Fibroblast of lung (primary cell): ENCODE measurements at regions not wholly inside any gene's neighbourhood (a gene's known extent, or its start where the extent isn't known, plus 50 kb on each side); places are given as distances from the start of the nearest gene placed in this dataset.
"Not testable (repeated sequence)": the region's sequence is repeated elsewhere in the genome, so short reads cannot be mapped to it uniquely, and the experiment has no call there.

Experiments used
- DNase-seq, 2 donors: peaks; one replicate each; pipeline versions ENCODE4 v3.0.0 to v3.0.0-alpha.2; 2010; ENCODE audit warnings: low read depth in 2 of 2
- H2AFZ ChIP-seq: 2 replicates; pipeline ENCODE4 v1.5.1; 2012; ENCODE audit warnings: low read length, control low read depth, inconsistent platforms
- H3K27ac ChIP-seq: 2 replicates; pipeline ENCODE4 v1.5.1; 2011; ENCODE audit warnings: low read length, control low read depth; ENCODE audit not compliant: insufficient read depth
- H3K27me3 ChIP-seq: 2 replicates; pipeline ENCODE4 v1.5.1; 2011; ENCODE audit warnings: mild to moderate bottlenecking, low read length; ENCODE audit not compliant: control insufficient read depth, insufficient read depth
- H3K36me3 ChIP-seq: 2 replicates; pipeline ENCODE4 v1.5.1; 2011; ENCODE audit warnings: low read length; ENCODE audit not compliant: control insufficient read depth, insufficient read depth
- H3K4me1 ChIP-seq: 2 replicates; pipeline ENCODE4 v1.5.1; 2011; ENCODE audit warnings: low read length; ENCODE audit not compliant: control insufficient read depth, insufficient read depth; ENCODE audit errors: extremely low read depth
- H3K4me2 ChIP-seq: 2 replicates; pipeline ENCODE4 v1.5.1; 2011; ENCODE audit warnings: low read length, control low read depth; ENCODE audit not compliant: insufficient read depth; ENCODE audit errors: extremely low read depth
- H3K4me3 ChIP-seq, 4 experiments: fragments of 200-600 bp in 1 of 4; sonication (generic) in 1 of 4; replicated peaks in 1 of 4; 2 replicates each; pipeline ENCODE4 v1.5.1; 2011 to 2016; ENCODE audit warnings: low read length in 4 of 4, low read depth in 3 of 4, mild to moderate bottlenecking in 3 of 4, control low read depth in 2 of 4, inconsistent platforms in 1 of 4, mixed read lengths in 1 of 4; ENCODE audit not compliant: insufficient read depth in 1 of 4; ENCODE audit errors: control extremely low read depth in 1 of 4
- H3K79me2 ChIP-seq: 2 replicates; pipeline ENCODE4 v1.5.1; 2012; ENCODE audit warnings: mild to moderate bottlenecking, low read length, inconsistent platforms; ENCODE audit not compliant: control insufficient read depth, insufficient read depth
- H3K9ac ChIP-seq: 2 replicates; pipeline ENCODE4 v1.5.1; 2011; ENCODE audit warnings: mild to moderate bottlenecking, low read length, control low read depth; ENCODE audit not compliant: insufficient read depth
- H3K9me3 ChIP-seq: 2 replicates; pipeline ENCODE4 v1.5.1; 2012; ENCODE audit warnings: low read depth, low read length; ENCODE audit not compliant: control insufficient read depth, insufficient read depth
- H4K20me1 ChIP-seq: 2 replicates; pipeline ENCODE4 v1.5.1; 2011; ENCODE audit warnings: low read length; ENCODE audit not compliant: control insufficient read depth, insufficient read depth; ENCODE audit errors: extremely low read depth
- EZH2 ChIP-seq: IDR thresholded peaks from 2 replicates; pipeline ENCODE4 v1.5.1; 2012; ENCODE audit warnings: low read length, control low read depth, mild to moderate bottlenecking; ENCODE audit errors: missing control alignments
- TF ChIP-seq, protein P1 (sequence below), 2 donors: IDR thresholded peaks in 1 of 2; conservative IDR thresholded peaks in 1 of 2; 1 replicate in 1 of 2; 2 replicates in 1 of 2; pipeline ENCODE4 v1.5.1; 2011 to 2012; ENCODE audit warnings: low read length in 2 of 2, control low read depth in 1 of 2, inconsistent platforms in 1 of 2, low read depth in 1 of 2, mild to moderate bottlenecking in 1 of 2

DNA sequence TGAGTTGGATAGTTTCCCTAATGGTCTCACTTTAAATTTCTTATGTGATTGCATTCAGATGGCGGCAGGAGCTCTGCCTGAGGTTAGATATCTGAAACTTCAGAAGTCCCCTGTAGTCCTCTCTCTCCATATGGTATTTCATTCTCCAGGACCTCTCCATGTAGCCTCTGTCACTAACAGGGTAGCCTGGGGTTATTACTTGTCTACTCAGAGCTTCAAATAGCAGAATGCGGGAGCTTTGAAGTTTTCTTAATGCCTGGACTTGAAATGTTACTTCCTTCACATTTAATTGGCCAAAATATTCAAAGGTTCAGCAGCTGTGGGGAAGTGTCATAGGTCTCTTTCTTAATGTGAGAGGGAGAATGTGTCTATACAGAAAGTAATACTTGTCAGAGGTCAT is 1370.4 kb downstream of the GRIK2 start:
- H3K4me3 ChIP-seq: no peak overlapping the region
- H3K27me3 ChIP-seq: no peaks in the 10 kb centered on the region
- H4K20me1 ChIP-seq: no peaks in the 10 kb centered on the region
- H3K4me2 ChIP-seq: no peak overlapping the region
- no peak for DNase-seq
- H3K27ac ChIP-seq: no peak overlapping the region
- TF ChIP-seq, protein P1, sequence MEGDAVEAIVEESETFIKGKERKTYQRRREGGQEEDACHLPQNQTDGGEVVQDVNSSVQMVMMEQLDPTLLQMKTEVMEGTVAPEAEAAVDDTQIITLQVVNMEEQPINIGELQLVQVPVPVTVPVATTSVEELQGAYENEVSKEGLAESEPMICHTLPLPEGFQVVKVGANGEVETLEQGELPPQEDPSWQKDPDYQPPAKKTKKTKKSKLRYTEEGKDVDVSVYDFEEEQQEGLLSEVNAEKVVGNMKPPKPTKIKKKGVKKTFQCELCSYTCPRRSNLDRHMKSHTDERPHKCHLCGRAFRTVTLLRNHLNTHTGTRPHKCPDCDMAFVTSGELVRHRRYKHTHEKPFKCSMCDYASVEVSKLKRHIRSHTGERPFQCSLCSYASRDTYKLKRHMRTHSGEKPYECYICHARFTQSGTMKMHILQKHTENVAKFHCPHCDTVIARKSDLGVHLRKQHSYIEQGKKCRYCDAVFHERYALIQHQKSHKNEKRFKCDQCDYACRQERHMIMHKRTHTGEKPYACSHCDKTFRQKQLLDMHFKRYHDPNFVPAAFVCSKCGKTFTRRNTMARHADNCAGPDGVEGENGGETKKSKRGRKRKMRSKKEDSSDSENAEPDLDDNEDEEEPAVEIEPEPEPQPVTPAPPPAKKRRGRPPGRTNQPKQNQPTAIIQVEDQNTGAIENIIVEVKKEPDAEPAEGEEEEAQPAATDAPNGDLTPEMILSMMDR (conservative IDR thresholded peaks at IDR 0.05 in 1 of 2, IDR thresholded peaks at IDR 0.05 in 1 of 2; ENCODE audit: low read depth in 1 of 2, low read length in 2 of 2): no peak
- H3K9me3 ChIP-seq: no peaks in the 10 kb centered on the region
- no peaks in the 10 kb centered on the region for H3K4me1 ChIP-seq
- H3K36me3 ChIP-seq: no peaks in the 10 kb centered on the region
- H2AFZ ChIP-seq: no peak overlapping the region
- no peak overlapping the region for H3K9ac ChIP-seq
- no peaks in the 10 kb centered on the region for H3K79me2 ChIP-seq

DNA sequence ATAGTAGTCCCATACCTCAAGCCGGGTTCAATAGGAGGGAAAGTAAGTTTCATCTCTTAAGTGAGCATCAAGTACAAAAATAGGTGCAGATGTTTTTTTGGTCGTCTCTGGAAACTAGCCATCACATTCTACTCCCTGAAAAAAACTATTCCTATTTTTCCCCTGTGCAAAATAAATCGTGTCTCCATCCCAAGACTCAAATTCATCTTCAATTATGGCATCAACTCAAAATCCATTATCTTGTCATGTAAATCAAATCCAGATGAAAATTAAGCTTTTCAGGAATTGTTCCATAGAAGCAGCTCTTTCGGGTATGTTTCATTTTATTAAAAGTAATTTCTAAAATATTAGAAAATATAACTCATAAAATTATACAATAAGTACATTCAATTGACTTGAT is 1368.4 kb downstream of the GRIK2 start:
- Histone ChIP-seq H3K4me1 (no peaks in the 10 kb centered on the region), H3K27ac (no peak overlapping the region), H3K9me3 (no peaks in the 10 kb centered on the region), H3K4me3 (no peak overlapping the region), H3K27me3 (no peaks in the 10 kb centered on the region), H4K20me1 (no peaks in the 10 kb centered on the region), H2AFZ (no peak overlapping the region), H3K4me2 (no peak overlapping the region), H3K9ac (no peak overlapping the region), H3K79me2 (no peaks in the 10 kb centered on the region), H3K36me3 (no peaks in the 10 kb centered on the region)
- TF ChIP-seq EZH2: no peak
- TF ChIP-seq, protein P1 (conservative IDR thresholded peaks at IDR 0.05 in 1 of 2, IDR thresholded peaks at IDR 0.05 in 1 of 2; ENCODE audit: low read depth in 1 of 2, low read length in 2 of 2): no peak
- DNase-seq: no peak

DNA sequence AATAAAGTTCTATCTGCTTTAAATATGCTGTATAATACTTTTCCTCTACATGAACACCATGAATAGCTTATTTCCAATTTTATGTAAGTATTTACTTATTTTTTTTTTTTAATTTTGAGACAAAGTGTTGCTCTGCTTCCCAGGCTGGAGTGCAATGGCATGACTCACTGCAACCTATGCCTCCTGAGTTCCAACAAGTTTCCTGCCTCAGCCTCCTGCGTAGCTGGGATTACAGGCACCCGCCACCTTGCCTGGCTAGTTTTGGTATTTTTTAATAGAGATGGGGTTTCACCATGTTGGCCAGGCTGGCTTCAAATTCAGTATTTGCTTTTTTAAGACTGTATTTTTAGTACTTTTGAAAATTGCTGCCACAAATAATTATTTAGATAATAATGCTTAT is 1365.9 kb downstream of the GRIK2 start:
- Histone ChIP-seq H3K36me3 (no peaks in the 10 kb centered on the region), H4K20me1 (no peaks in the 10 kb centered on the region), H2AFZ (no peak overlapping the region), H3K9ac (no peak overlapping the region), H3K9me3 (no peaks in the 10 kb centered on the region), H3K4me3 (no peak overlapping the region), H3K27ac (no peak overlapping the region), H3K79me2 (no peaks in the 10 kb centered on the region), H3K4me1 (no peaks in the 10 kb centered on the region), H3K27me3 (no peaks in the 10 kb centered on the region), H3K4me2 (no peak overlapping the region)
- TF ChIP-seq, protein P1 (conservative IDR thresholded peaks at IDR 0.05 in 1 of 2, IDR thresholded peaks at IDR 0.05 in 1 of 2; ENCODE audit: low read depth in 1 of 2, low read length in 2 of 2): no peak
- TF ChIP-seq EZH2: no peak
- DNase-seq: peak in 1 of 2 donors; percentile 4

DNA sequence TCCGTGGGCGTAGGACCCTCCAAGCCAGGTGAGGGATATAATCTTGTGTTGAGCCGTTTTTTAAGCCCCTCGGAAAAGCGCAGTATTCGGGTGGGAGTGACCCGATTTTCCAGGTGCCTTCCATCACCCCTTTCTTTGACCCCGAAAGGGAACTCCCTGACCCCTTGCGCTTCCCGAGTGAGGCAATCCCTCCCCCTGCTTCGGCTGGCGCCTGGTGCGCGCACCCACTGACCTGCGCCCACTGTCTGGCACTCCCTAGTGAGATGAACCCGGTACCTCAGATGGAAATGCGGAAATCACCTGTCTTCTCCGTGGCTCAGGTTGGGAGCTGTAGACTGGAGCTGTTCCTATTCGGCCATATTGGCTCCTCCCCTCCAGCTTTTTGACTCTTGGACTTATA is 1365.0 kb downstream of the GRIK2 start:
- H2AFZ ChIP-seq, H4K20me1 ChIP-seq, DNase-seq, H3K4me1 ChIP-seq, H3K36me3 ChIP-seq, H3K27ac ChIP-seq, H3K4me2 ChIP-seq, H3K9ac ChIP-seq, H3K79me2 ChIP-seq, H3K27me3 ChIP-seq, H3K4me3 ChIP-seq, H3K9me3 ChIP-seq: not testable (repeated sequence)
